ENCODE measurements at regions not wholly inside any gene's neighbourhood (a gene's known extent, or its start where the extent isn't known, plus 50 kb on each side); places are given as distances from the start of the nearest gene placed in this dataset.

GRCh38 chr2:14127765-14128164 lies 504.8 kb upstream of the LRATD1 start:
- intact Hi-C loops (cut with DNase I; ENCODE audit: low total_unique reads) = no loop called here
- 69 to 83% methylated on average over 2 to 3 of the region's 3 CpGs for WGBS, 2 donors (ENCODE audit: low coverage in 1 of 2)
- DNase-seq = no peak
- no peak for TF ChIP-seq POLR2A (IDR thresholded peaks at IDR 0.05)
- TF ChIP-seq CTCF (IDR thresholded peaks at IDR 0.05) = no peak
- no peak for TF ChIP-seq EP300 (IDR thresholded peaks at IDR 0.05; ENCODE audit: low read depth)
- no peak for TF ChIP-seq POLR2AphosphoS5 (IDR thresholded peaks at IDR 0.05)
- H3K4me3 ChIP-seq = no peak overlapping the region
- no peaks in the 10 kb centered on the region for H3K36me3 ChIP-seq
- no peaks in the 10 kb centered on the region for H3K9me3 ChIP-seq
- H3K4me1 ChIP-seq = no peaks in the 10 kb centered on the region
- H3K27me3 ChIP-seq = no peaks in the 10 kb centered on the region
- H3K27ac ChIP-seq = no peak overlapping the region
- in situ Hi-C loops (cut with MboI; ENCODE audit: low pct_ligation_motif_present in 1 of 4, low pct_unique_long_range_greater_than_20kb in 1 of 4, low sequenced_read_pairs in 3 of 4) = no loop called here

- Histone ChIP-seq H3K36me3 (no peaks in the 10 kb centered on the region), H3K4me3 (no peak overlapping the region), H3K4me1 (no peaks in the 10 kb centered on the region), H3K27me3 (no peaks in the 10 kb centered on the region), H3K9me3 (no peaks in the 10 kb centered on the region), H3K27ac (no peak overlapping the region)
- in situ Hi-C loops (cut with MboI; ENCODE audit: low pct_ligation_motif_present in 1 of 4, low pct_unique_long_range_greater_than_20kb in 1 of 4, low sequenced_read_pairs in 3 of 4) = no loop called here
- TF ChIP-seq POLR2AphosphoS5 (IDR thresholded peaks at IDR 0.05) (no peak), POLR2A (IDR thresholded peaks at IDR 0.05) (no peak), CTCF (IDR thresholded peaks at IDR 0.05) (no peak), EP300 (IDR thresholded peaks at IDR 0.05; ENCODE audit: low read depth) (no peak)
- 92 to 100% methylated on average over 1 of the region's 1 CpG for WGBS, 2 donors (ENCODE audit: low coverage in 1 of 2)
- intact Hi-C loops (cut with DNase I; ENCODE audit: low total_unique reads) = no loop called here
- DNase-seq = no peak
These were observed 500.1 kb upstream of the LRATD1 start for GRCh38 chr2:14132386-14132785.

- in situ Hi-C loops (cut with MboI; ENCODE audit: low pct_ligation_motif_present in 1 of 4, low pct_unique_long_range_greater_than_20kb in 1 of 4, low sequenced_read_pairs in 3 of 4) = no loop called here
- no peaks in the 10 kb centered on the region for H3K4me1 ChIP-seq
- intact Hi-C loops (cut with DNase I; ENCODE audit: low total_unique reads) = no loop called here
- no peaks in the 10 kb centered on the region for H3K27me3 ChIP-seq
- no peak for DNase-seq
- TF ChIP-seq EP300 (IDR thresholded peaks at IDR 0.05; ENCODE audit: low read depth) (no peak), CTCF (IDR thresholded peaks at IDR 0.05) (no peak), POLR2A (IDR thresholded peaks at IDR 0.05) (no peak), POLR2AphosphoS5 (IDR thresholded peaks at IDR 0.05) (no peak)
- H3K27ac ChIP-seq = no peak overlapping the region
- H3K36me3 ChIP-seq = no peaks in the 10 kb centered on the region
- WGBS, 2 donors (ENCODE audit: low coverage in 1 of 2) = 74 to 80% methylated on average over 3 of the region's 3 CpGs
- no peaks in the 10 kb centered on the region for H3K9me3 ChIP-seq
- H3K4me3 ChIP-seq = no peak overlapping the region
These were observed 497.7 kb upstream of the LRATD1 start for GRCh38 chr2:14134771-14135170.

- in situ Hi-C loops (cut with MboI; ENCODE audit: low pct_ligation_motif_present in 1 of 4, low pct_unique_long_range_greater_than_20kb in 1 of 4, low sequenced_read_pairs in 3 of 4) = no loop called here
These were observed 496.5 kb upstream of the LRATD1 start for GRCh38 chr2:14136030-14136429.

More at GRCh38 chr2:14136030-14136429, 496.5 kb upstream of the LRATD1 start:
- intact Hi-C loops (cut with DNase I; ENCODE audit: low total_unique reads) = no loop called here
- Histone ChIP-seq H3K36me3 (no peaks in the 10 kb centered on the region), H3K9me3 (no peaks in the 10 kb centered on the region), H3K27ac (no peak overlapping the region), H3K27me3 (no peaks in the 10 kb centered on the region), H3K4me1 (no peaks in the 10 kb centered on the region), H3K4me3 (no peak overlapping the region)
- 86 to 94% methylated on average over 2 of the region's 2 CpGs for WGBS, 2 donors (ENCODE audit: low coverage in 1 of 2)
- TF ChIP-seq EP300 (IDR thresholded peaks at IDR 0.05; ENCODE audit: low read depth) = no peak
- TF ChIP-seq CTCF (IDR thresholded peaks at IDR 0.05) = no peak
- no peak for TF ChIP-seq POLR2AphosphoS5 (IDR thresholded peaks at IDR 0.05)
- no peak for TF ChIP-seq POLR2A (IDR thresholded peaks at IDR 0.05)
- DNase-seq = no peak
